Keratinocyte (primary cell): ENCODE measurements at regions not wholly inside any gene's neighbourhood (a gene's known extent, or its start where the extent isn't known, plus 50 kb on each side); places are given as distances from the start of the nearest gene placed in this dataset.

Experiments
- DNase-seq: peaks from one replicate; pipeline ENCODE4 v3.0.0-alpha.2; 2011; ENCODE audit warnings: low read depth, missing footprints, low spot score
- FAIRE-seq: peaks from 2 replicates; lab custom pipeline; 2011; peaks lifted over from hg19 to GRCh38; lab: Jason Lieb, UNC
- H2AFZ ChIP-seq: 2 replicates; pipeline ENCODE4 v1.6.0; 2012; ENCODE audit warnings: low read length, control low read depth, inconsistent platforms; ENCODE audit not compliant: control insufficient read depth
- H3K27ac ChIP-seq: 2 replicates; pipeline ENCODE4 v1.5.1; 2011; ENCODE audit warnings: low read length; ENCODE audit not compliant: control insufficient read depth, insufficient read depth
- H3K27me3 ChIP-seq: 3 replicates; pipeline ENCODE4 v1.6.0; 2011; ENCODE audit warnings: low read length; ENCODE audit not compliant: control insufficient read depth, insufficient read depth; ENCODE audit errors: extremely low read depth
- H3K36me3 ChIP-seq, 2 experiments: 2 replicates in 1 of 2; 3 replicates in 1 of 2; pipeline ENCODE4 v1.5.1; 2011; ENCODE audit warnings: low read length in 2 of 2, mild to moderate bottlenecking in 1 of 2; ENCODE audit not compliant: control insufficient read depth in 2 of 2, insufficient read depth in 2 of 2; ENCODE audit errors: extremely low read depth in 1 of 2
- H3K4me1 ChIP-seq: 3 replicates; pipeline ENCODE4 v1.5.1; 2011; ENCODE audit warnings: low read length; ENCODE audit not compliant: control insufficient read depth, insufficient read depth; ENCODE audit errors: extremely low read depth
- H3K4me2 ChIP-seq: 3 replicates; pipeline ENCODE4 v1.6.0; 2011; ENCODE audit warnings: low read depth, low read length; ENCODE audit not compliant: control insufficient read depth, insufficient read depth; ENCODE audit errors: extremely low read depth
- H3K4me3 ChIP-seq, 3 experiments: fragments of 200-600 bp in 1 of 3; sonication (generic) in 1 of 3; 2 replicates in 2 of 3; 3 replicates in 1 of 3; pipeline ENCODE4 v1.5.1; 2011 to 2016; ENCODE audit warnings: low read length in 3 of 3, mild to moderate bottlenecking in 3 of 3, control low read depth in 2 of 3, inconsistent platforms in 1 of 3, low read depth in 1 of 3, mixed read lengths in 1 of 3, mixed run types in 1 of 3, moderate library complexity in 1 of 3; ENCODE audit not compliant: control insufficient read depth in 2 of 3, insufficient read depth in 2 of 3; ENCODE audit errors: extremely low read depth in 1 of 3
- H3K79me2 ChIP-seq: 2 replicates; pipeline ENCODE4 v1.6.0; 2012; ENCODE audit warnings: low read length; ENCODE audit not compliant: control insufficient read depth, insufficient read depth
- H3K9ac ChIP-seq: 3 replicates; pipeline ENCODE4 v1.6.0; 2011; ENCODE audit warnings: low read length; ENCODE audit not compliant: control insufficient read depth, insufficient read depth; ENCODE audit errors: extremely low read depth
- H3K9me1 ChIP-seq: 3 replicates; pipeline ENCODE4 v1.6.0; 2011; ENCODE audit warnings: low read length; ENCODE audit not compliant: control insufficient read depth, insufficient read depth; ENCODE audit errors: extremely low read depth
- H3K9me3 ChIP-seq: 2 replicates; pipeline ENCODE4 v1.5.1; 2012; ENCODE audit warnings: low read depth, low read length; ENCODE audit not compliant: control insufficient read depth
- H4K20me1 ChIP-seq: 3 replicates; pipeline ENCODE4 v1.6.0; 2011; ENCODE audit warnings: low read length; ENCODE audit not compliant: control insufficient read depth, insufficient read depth; ENCODE audit errors: extremely low read depth
- CTCF ChIP-seq, 3 experiments: IDR thresholded peaks in 1 of 3; conservative IDR thresholded peaks in 1 of 3; optimal IDR thresholded peaks in 1 of 3; 2 replicates in 2 of 3; 3 replicates in 1 of 3; pipeline versions ENCODE3 to v1.5.1; 2011; ENCODE audit warnings: low read length in 3 of 3, mild to moderate bottlenecking in 3 of 3, moderate library complexity in 2 of 3, control low read depth in 1 of 3, inconsistent platforms in 1 of 3; ENCODE audit not compliant: insufficient read depth in 2 of 3; ENCODE audit errors: extremely low read depth in 1 of 3
- EZH2 ChIP-seq: IDR thresholded peaks from one replicate; pipeline ENCODE4 v1.6.1; 2012; ENCODE audit warnings: inconsistent platforms, mild to moderate bottlenecking, low read length, moderate library complexity
- dilution Hi-C: fragments of 300-500 bp; cut with MboI; formaldehyde crosslinking; loops from one replicate; pipeline ENCODE4 v1.7.0; 2020; ENCODE audit warnings: low sequenced_read_pairs; ENCODE audit not compliant: extremely low pct_ligation_motif_present

- H3K4me1 ChIP-seq, result no peaks in the 10 kb centered on the region
- no peak for TF ChIP-seq EZH2
- TF ChIP-seq CTCF (optimal IDR thresholded peaks at IDR 0.05 in 1 of 3, IDR thresholded peaks at IDR 0.05 in 1 of 3, conservative IDR thresholded peaks at IDR 0.05 in 1 of 3; ENCODE audit: extremely low read depth in 1 of 3, insufficient read depth in 2 of 3, low read length in 3 of 3), result no peak
- H3K9me3 ChIP-seq, result no peaks in the 10 kb centered on the region
- no peak overlapping the region for H3K4me2 ChIP-seq
- H3K9ac ChIP-seq, result no peak overlapping the region
- no peak overlapping the region for H3K27ac ChIP-seq
- no peak for FAIRE-seq
- no peaks in the 10 kb centered on the region for H3K36me3 ChIP-seq
- no peaks in the 10 kb centered on the region for H4K20me1 ChIP-seq
- H3K79me2 ChIP-seq, result no peaks in the 10 kb centered on the region
- no peaks in the 10 kb centered on the region for H3K27me3 ChIP-seq
- no peak overlapping the region for H2AFZ ChIP-seq
- no peaks in the 10 kb centered on the region for H3K9me1 ChIP-seq
- no peak overlapping the region for H3K4me3 ChIP-seq
- DNase-seq, result no peak
- dilution Hi-C loops, result no loop called here
Measured at GRCh38 chr2:23069923-23070322, 315.1 kb upstream of the KLHL29 start.

GRCh38 chr2:23073056-23073455, 311.9 kb upstream of the KLHL29 start:
- no peak for DNase-seq
- dilution Hi-C loops, result no loop called here
- Histone ChIP-seq H3K27me3 (no peaks in the 10 kb centered on the region), H3K36me3 (no peaks in the 10 kb centered on the region), H3K79me2 (no peaks in the 10 kb centered on the region), H3K4me1 (no peaks in the 10 kb centered on the region), H3K4me2 (no peak overlapping the region), H3K9me1 (no peaks in the 10 kb centered on the region), H3K27ac (no peak overlapping the region), H2AFZ (no peak overlapping the region), H3K9me3 (no peaks in the 10 kb centered on the region), H3K9ac (no peak overlapping the region), H4K20me1 (no peaks in the 10 kb centered on the region), H3K4me3 (no peak overlapping the region)
- no peak for FAIRE-seq
- TF ChIP-seq CTCF (optimal IDR thresholded peaks at IDR 0.05 in 1 of 3, IDR thresholded peaks at IDR 0.05 in 1 of 3, conservative IDR thresholded peaks at IDR 0.05 in 1 of 3; ENCODE audit: extremely low read depth in 1 of 3, insufficient read depth in 2 of 3, low read length in 3 of 3) (no peak), EZH2 (no peak)
